Trophoblast cell (in vitro differentiated cells and primary cell): ENCODE measurements at regions not wholly inside any gene's neighbourhood (a gene's known extent, or its start where the extent isn't known, plus 50 kb on each side); places are given as distances from the start of the nearest gene placed in this dataset.

Experiments used
- DNase-seq, 2 donors: peaks; one replicate each; pipeline ENCODE4 v3.0.0-alpha.2; 2016
- H2AFZ ChIP-seq: 2 replicates; pipeline ENCODE4 v1.6.1; 2013; ENCODE audit warnings: low read length, moderate library complexity, mild to moderate bottlenecking; ENCODE audit not compliant: insufficient read depth, poor library complexity
- H2AK5ac ChIP-seq: 2 replicates; pipeline ENCODE4 v1.6.1; 2013; ENCODE audit warnings: mild to moderate bottlenecking, low read length
- H2BK120ac ChIP-seq: 2 replicates; pipeline ENCODE4 v1.6.1; 2013; ENCODE audit warnings: low read length, mild to moderate bottlenecking, moderate library complexity; ENCODE audit not compliant: insufficient read depth, poor library complexity
- H2BK12ac ChIP-seq: 2 replicates; pipeline ENCODE4 v1.6.1; 2013; ENCODE audit warnings: mild to moderate bottlenecking, low read length, moderate library complexity
- H2BK5ac ChIP-seq: 2 replicates; pipeline ENCODE4 v1.6.1; 2013; ENCODE audit warnings: low read length, low read depth, moderate library complexity, mild to moderate bottlenecking; ENCODE audit not compliant: poor library complexity
- H3K14ac ChIP-seq: 2 replicates; pipeline ENCODE4 v1.6.1; 2013; ENCODE audit warnings: mild to moderate bottlenecking, low read length
- H3K18ac ChIP-seq: 2 replicates; pipeline ENCODE4 v1.6.1; 2013; ENCODE audit warnings: mild to moderate bottlenecking, low read length
- H3K23ac ChIP-seq: 2 replicates; pipeline ENCODE4 v1.6.1; 2013; ENCODE audit warnings: low read length
- H3K27ac ChIP-seq: 2 replicates; pipeline ENCODE4 v1.5.1; 2013; ENCODE audit warnings: low read depth, mild to moderate bottlenecking, inconsistent platforms, low read length, moderate library complexity
- H3K27me3 ChIP-seq: 2 replicates; pipeline ENCODE4 v1.6.1; 2013; ENCODE audit warnings: inconsistent platforms, mild to moderate bottlenecking, low read length, moderate library complexity; ENCODE audit not compliant: insufficient read depth
- H3K36me3 ChIP-seq, 2 experiments: 1 replicate in 1 of 2; 2 replicates in 1 of 2; pipeline ENCODE4 v1.6.1; 2013; ENCODE audit warnings: low read length in 2 of 2, mild to moderate bottlenecking in 2 of 2, moderate library complexity in 1 of 2; ENCODE audit not compliant: insufficient read depth in 2 of 2, control insufficient read depth in 1 of 2
- H3K4ac ChIP-seq: 2 replicates; pipeline ENCODE4 v1.6.1; 2013; ENCODE audit warnings: low read depth, mild to moderate bottlenecking, low read length, moderate library complexity
- H3K4me1 ChIP-seq, 2 experiments: 1 replicate in 1 of 2; 2 replicates in 1 of 2; pipeline ENCODE4 v1.6.1; 2013; ENCODE audit warnings: low read length in 2 of 2, mild to moderate bottlenecking in 2 of 2, moderate library complexity in 1 of 2; ENCODE audit not compliant: insufficient read depth in 2 of 2, control insufficient read depth in 1 of 2
- H3K4me2 ChIP-seq: 2 replicates; pipeline ENCODE4 v1.6.1; 2013; ENCODE audit warnings: inconsistent platforms, mild to moderate bottlenecking, low read length, moderate library complexity
- H3K4me3 ChIP-seq: 2 replicates; pipeline ENCODE4 v1.5.1; 2013; ENCODE audit warnings: mild to moderate bottlenecking, low read depth, low read length, inconsistent platforms
- H3K79me1 ChIP-seq: one replicate; pipeline ENCODE4 v1.6.1; 2013; ENCODE audit warnings: low read length
- H3K79me2 ChIP-seq: 2 replicates; pipeline ENCODE4 v1.6.1; 2013; ENCODE audit warnings: low read length, mild to moderate bottlenecking; ENCODE audit not compliant: control insufficient read depth, insufficient read depth, poor library complexity
- H3K9ac ChIP-seq: 2 replicates; pipeline ENCODE4 v1.6.1; 2013; ENCODE audit warnings: mild to moderate bottlenecking, low read length
- H3K9me3 ChIP-seq: 2 replicates; pipeline ENCODE4 v1.6.1; 2013; ENCODE audit warnings: low read depth, mild to moderate bottlenecking, control low read depth, inconsistent platforms, low read length; ENCODE audit not compliant: insufficient read depth
- H4K12ac ChIP-seq: 2 replicates; pipeline ENCODE4 v1.6.1; 2013; ENCODE audit warnings: low read depth, mild to moderate bottlenecking, low read length, moderate library complexity
- H4K8ac ChIP-seq: 2 replicates; pipeline ENCODE4 v1.6.1; 2013; ENCODE audit warnings: low read depth, mild to moderate bottlenecking, low read length, moderate library complexity
- H4K91ac ChIP-seq: one replicate; pipeline ENCODE4 v1.6.1; 2013; ENCODE audit warnings: low read depth, mild to moderate bottlenecking, low read length, moderate library complexity
- WGBS: extraction: QIAGEN DNeasy Blood & Tissue Kit; methylation state at CpG from one replicate; pipeline ENCODE4 v1.1.7; 2013; ENCODE audit warnings: missing lambda C conversion rate; ENCODE audit not compliant: insufficient read length, insufficient coverage; ENCODE audit errors: extremely low coverage; 5-methylcytosine and 5-hydroxymethylcytosine counted together

GRCh38 chr9:78769690-78770089 is 472.8 kb downstream of the PSAT1 start:
- Histone ChIP-seq H3K23ac (no peak overlapping the region), H2BK12ac (no peak overlapping the region), H3K9ac (no peak overlapping the region), H4K8ac (no peak overlapping the region), H4K12ac (no peak overlapping the region), H3K79me2 (no peaks in the 10 kb centered on the region), H3K4me2 (no peak overlapping the region), H2BK120ac (no peak overlapping the region), H3K18ac (no peak overlapping the region), H3K79me1 (no peaks in the 10 kb centered on the region), H3K14ac (no peak overlapping the region), H3K27me3 (no peaks in the 10 kb centered on the region), H3K4me3 (no peak overlapping the region), H2AFZ (no peak overlapping the region), H3K27ac (no peak overlapping the region), H2AK5ac (no peak overlapping the region), H4K91ac (no peak overlapping the region), H3K4ac (no peak overlapping the region), H3K36me3 (no peaks in the 10 kb centered on the region), H3K9me3 (no peaks in the 10 kb centered on the region), H2BK5ac (no peak overlapping the region), H3K4me1 (no peaks in the 10 kb centered on the region)
- no CpG with 5 or more reads among the region's 2 CpGs for WGBS
- no peak for DNase-seq

GRCh38 chr9:78775211-78775610 is 478.3 kb downstream of the PSAT1 start:
- Histone ChIP-seq H3K4me3 (no peak overlapping the region), H4K91ac (no peak overlapping the region), H3K4me1 (peaks cover 0 to 4% of the 10 kb centered on the region in 2 experiments), H3K79me2 (no peaks in the 10 kb centered on the region), H3K36me3 (no peaks in the 10 kb centered on the region), H3K18ac (no peak overlapping the region), H3K9me3 (no peaks in the 10 kb centered on the region), H4K8ac (no peak overlapping the region), H2BK5ac (no peak overlapping the region), H2BK120ac (no peak overlapping the region), H2BK12ac (no peak overlapping the region), H3K79me1 (no peaks in the 10 kb centered on the region), H3K4ac (no peak overlapping the region), H3K23ac (no peak overlapping the region), H2AK5ac (no peak overlapping the region), H3K27me3 (no peaks in the 10 kb centered on the region), H2AFZ (no peak overlapping the region), H3K14ac (no peak overlapping the region), H3K9ac (no peak overlapping the region), H3K27ac (no peak overlapping the region), H3K4me2 (no peak overlapping the region), H4K12ac (no peak overlapping the region)
- no peak for DNase-seq
- WGBS: no CpG with 5 or more reads among the region's 11 CpGs

- Histone ChIP-seq H2BK120ac (no peak overlapping the region), H3K4me2 (no peak overlapping the region), H4K91ac (no peak overlapping the region), H3K36me3 (no peaks in the 10 kb centered on the region), H2BK12ac (no peak overlapping the region), H3K79me2 (no peaks in the 10 kb centered on the region), H3K79me1 (no peaks in the 10 kb centered on the region), H3K9me3 (no peaks in the 10 kb centered on the region), H4K12ac (no peak overlapping the region), H3K9ac (no peak overlapping the region), H3K4me3 (no peak overlapping the region), H4K8ac (no peak overlapping the region), H3K4ac (no peak overlapping the region), H2AFZ (no peak overlapping the region), H3K23ac (no peak overlapping the region), H2BK5ac (no peak overlapping the region), H3K4me1 (peaks cover 0 to 4% of the 10 kb centered on the region in 2 experiments), H3K27ac (no peak overlapping the region), H3K14ac (no peak overlapping the region), H3K18ac (no peak overlapping the region), H2AK5ac (no peak overlapping the region), H3K27me3 (no peaks in the 10 kb centered on the region)
- DNase-seq: no peak
- no CpG with 5 or more reads among the region's 3 CpGs for WGBS
Observed at GRCh38 chr9:78775696-78776295, 478.9 kb downstream of the PSAT1 start.

- Histone ChIP-seq H3K14ac (no peak overlapping the region), H2AK5ac (no peak overlapping the region), H2AFZ (no peak overlapping the region), H3K79me2 (no peaks in the 10 kb centered on the region), H3K23ac (no peak overlapping the region), H2BK120ac (no peak overlapping the region), H4K8ac (no peak overlapping the region), H3K4me2 (no peak overlapping the region), H4K91ac (no peak overlapping the region), H3K4ac (no peak overlapping the region), H3K79me1 (no peaks in the 10 kb centered on the region), H3K9me3 (no peaks in the 10 kb centered on the region), H2BK5ac (no peak overlapping the region), H3K4me1 (peaks cover 0 to 4% of the 10 kb centered on the region in 2 experiments), H3K18ac (no peak overlapping the region), H2BK12ac (no peak overlapping the region), H3K36me3 (no peaks in the 10 kb centered on the region), H3K4me3 (no peak overlapping the region), H3K27ac (no peak overlapping the region), H3K27me3 (no peaks in the 10 kb centered on the region), H3K9ac (no peak overlapping the region), H4K12ac (no peak overlapping the region)
- no CpG with 5 or more reads among the region's 4 CpGs for WGBS
- DNase-seq: no peak
Observed at GRCh38 chr9:78777747-78778146, 480.8 kb downstream of the PSAT1 start.
